DMS79 treated with DMSO at 0.1 percent for 48 hours (cell line): ENCODE measurements at regions not wholly inside any gene's neighbourhood (a gene's known extent, or its start where the extent isn't known, plus 50 kb on each side); places are given as distances from the start of the nearest gene placed in this dataset.
"Not testable (repeated sequence)": the region's sequence is repeated elsewhere in the genome, so short reads cannot be mapped to it uniquely, and the experiment has no call there.

Source experiments
- DNase-seq: peaks from one replicate; lab custom pipeline; 2025; lab: John Stamatoyannopoulos, UW

- DNase-seq = no peak
These were observed 148.6 kb downstream of the CD47 start for GRCh38 chr3:107942244-107942643.

GRCh38 chr3:107939691-107940442, 151.0 kb downstream of the CD47 start:
- DNase-seq = no peak

GRCh38 chr3:107938143-107938542, 152.7 kb downstream of the CD47 start:
- no peak for DNase-seq

GRCh38 chr3:107934808-107935207, 156.0 kb downstream of the CD47 start:
- no peak for DNase-seq

- no peak for DNase-seq
These were observed 157.4 kb downstream of the CD47 start for GRCh38 chr3:107933450-107933849.

GRCh38 chr3:107931326-107931725, 159.5 kb downstream of the CD47 start:
- no peak for DNase-seq

- no peak for DNase-seq
These were observed 161.7 kb downstream of the CD47 start for GRCh38 chr3:107929088-107929487.

GRCh38 chr3:107928084-107928445, 162.8 kb downstream of the CD47 start:
- DNase-seq = peak; percentile 17

- DNase-seq = peak; percentile 68
These were observed 163.3 kb downstream of the CD47 start for GRCh38 chr3:107927361-107928083.

GRCh38 chr3:107925851-107926250, 165.0 kb downstream of the CD47 start:
- no peak for DNase-seq

- no peak for DNase-seq
These were observed 169.8 kb downstream of the CD47 start for GRCh38 chr3:107921038-107921437.

GRCh38 chr3:107920538-107920937, 170.3 kb downstream of the CD47 start:
- DNase-seq = no peak

GRCh38 chr3:107919239-107919638, 171.6 kb downstream of the CD47 start:
- DNase-seq = no peak

GRCh38 chr3:107916171-107916570, 174.7 kb downstream of the CD47 start:
- DNase-seq = peak; percentile 82

GRCh38 chr3:107915706-107916105, 175.1 kb downstream of the CD47 start:
- no peak for DNase-seq

- DNase-seq = no peak
These were observed 177.1 kb downstream of the CD47 start for GRCh38 chr3:107913701-107914100.

GRCh38 chr3:107911337-107912000, 179.4 kb downstream of the CD47 start:
- DNase-seq = no peak

GRCh38 chr3:107910713-107911259, 180.0 kb downstream of the CD47 start:
- DNase-seq = no peak

GRCh38 chr3:107909583-107909982, 181.2 kb downstream of the CD47 start:
- not testable (repeated sequence) for DNase-seq

GRCh38 chr3:107907996-107908395, 182.8 kb downstream of the CD47 start:
- DNase-seq = no peak

- no peak for DNase-seq
These were observed 186.2 kb downstream of the CD47 start for GRCh38 chr3:107904536-107905066.

GRCh38 chr3:107899990-107900651, 190.7 kb downstream of the CD47 start:
- DNase-seq = no peak
